Endodermal cell (in vitro differentiated cells): ENCODE measurements at regions not wholly inside any gene's neighbourhood (a gene's known extent, or its start where the extent isn't known, plus 50 kb on each side); places are given as distances from the start of the nearest gene placed in this dataset.
"Not testable (repeated sequence)": the region's sequence is repeated elsewhere in the genome, so short reads cannot be mapped to it uniquely, and the experiment has no call there.

ENCODE experiments used
- DNase-seq: peaks from one replicate; pipeline ENCODE4 v3.0.0-alpha.2; 2017
- H3K27ac ChIP-seq: 2 replicates; pipeline ENCODE4 v1.5.1; 2013; ENCODE audit warnings: mild to moderate bottlenecking, low read depth, low read length, moderate library complexity
- H3K27me3 ChIP-seq: 2 replicates; pipeline ENCODE4 v1.6.1; 2013; ENCODE audit warnings: mild to moderate bottlenecking, low read length, moderate library complexity; ENCODE audit not compliant: insufficient read depth, control insufficient read depth, poor library complexity, severe bottlenecking
- H3K36me3 ChIP-seq: 2 replicates; pipeline ENCODE4 v1.7.0; 2013; ENCODE audit warnings: mild to moderate bottlenecking, low read length, moderate library complexity; ENCODE audit not compliant: control insufficient read depth, insufficient read depth
- H3K4me1 ChIP-seq: one replicate; pipeline ENCODE4 v1.7.0; 2013; ENCODE audit warnings: low read length; ENCODE audit not compliant: control insufficient read depth, insufficient read depth
- H3K4me3 ChIP-seq: 2 replicates; pipeline ENCODE4 v1.5.1; 2013; ENCODE audit warnings: mild to moderate bottlenecking, low read length, moderate library complexity
- H3K9ac ChIP-seq: 2 replicates; pipeline ENCODE4 v1.6.1; 2013; ENCODE audit warnings: mild to moderate bottlenecking, low read length, moderate library complexity; ENCODE audit not compliant: poor library complexity, severe bottlenecking; ENCODE audit errors: extremely low read depth
- H3K9me3 ChIP-seq: 2 replicates; pipeline ENCODE4 v1.6.1; 2013; ENCODE audit warnings: mild to moderate bottlenecking, low read length, moderate library complexity; ENCODE audit not compliant: control insufficient read depth
- H3K27ac Mint-ChIP-seq: 2 replicates; pipeline ENCODE4 v1.8.0; 2020; ENCODE audit warnings: mixed read lengths
- H3K27me3 Mint-ChIP-seq: 2 replicates; pipeline ENCODE4 v1.8.0; 2021; ENCODE audit warnings: mild to moderate bottlenecking, mixed read lengths; ENCODE audit not compliant: insufficient read depth
- H3K36me3 Mint-ChIP-seq: 2 replicates; pipeline ENCODE4 v1.8.0; 2020; ENCODE audit warnings: low read depth, mixed read lengths
- H3K4me1 Mint-ChIP-seq: 2 replicates; pipeline ENCODE4 v1.8.0; 2020; ENCODE audit warnings: mixed read lengths
- H3K4me3 Mint-ChIP-seq: 2 replicates; pipeline ENCODE4 v1.8.0; 2020; ENCODE audit warnings: mild to moderate bottlenecking, moderate library complexity, mixed read lengths
- H3K9me3 Mint-ChIP-seq: 2 replicates; pipeline ENCODE4 v1.8.0; 2020; ENCODE audit warnings: mild to moderate bottlenecking, mixed read lengths
- CTCF ChIP-seq: fragments of 200-600 bp; sonication (generic); conservative IDR thresholded peaks from 2 replicates; pipeline ENCODE4 v1.5.0; 2021; ENCODE audit warnings: antibody characterized with exemption, mild to moderate bottlenecking
- WGBS, 2 experiments: methylation state at CpG; one replicate each; pipeline versions ENCODE4 v1.1.5 to v1.1.7; 2013; ENCODE audit warnings: missing lambda C conversion rate in 2 of 2, mixed read lengths in 1 of 2; ENCODE audit not compliant: insufficient coverage in 1 of 2, insufficient read length in 1 of 2; 5-methylcytosine and 5-hydroxymethylcytosine counted together

- Histone ChIP-seq H3K9me3 (peaks cover 5% of the 10 kb centered on the region), H3K9ac (no peak overlapping the region), H3K4me3 (no peak overlapping the region), H3K4me1 (no peaks in the 10 kb centered on the region), H3K27ac (no peak overlapping the region), H3K36me3 (no peaks in the 10 kb centered on the region), H3K27me3 (no peaks in the 10 kb centered on the region)
- Mint-ChIP-seq H3K36me3 (no peaks in the 10 kb centered on the region), H3K27ac (no peak overlapping the region), H3K27me3 (no peaks in the 10 kb centered on the region), H3K4me3 (no peak overlapping the region), H3K9me3 (peaks cover 4% of the 10 kb centered on the region), H3K4me1 (no peaks in the 10 kb centered on the region)
- no peak for DNase-seq
- TF ChIP-seq CTCF = no peak
Measured at GRCh38 chr14:45940318-45940717, 687.3 kb upstream of the MIS18BP1 start.

GRCh38 chr14:45939572-45939971, 686.6 kb upstream of the MIS18BP1 start:
- H3K4me3 ChIP-seq = no peak overlapping the region
- Mint-ChIP-seq H3K27me3 (no peaks in the 10 kb centered on the region), H3K4me3 (no peak overlapping the region), H3K27ac (no peak overlapping the region), H3K4me1 (no peaks in the 10 kb centered on the region), H3K9me3 (peaks cover 11% of the 10 kb centered on the region), H3K36me3 (no peaks in the 10 kb centered on the region)
- H3K9ac ChIP-seq = no peak overlapping the region
- no peaks in the 10 kb centered on the region for H3K36me3 ChIP-seq
- no peak for DNase-seq
- H3K27ac ChIP-seq = no peak overlapping the region
- no peak for TF ChIP-seq CTCF
- H3K9me3 ChIP-seq = peaks cover 5% of the 10 kb centered on the region
- no peaks in the 10 kb centered on the region for H3K4me1 ChIP-seq
- no peaks in the 10 kb centered on the region for H3K27me3 ChIP-seq

- not testable (repeated sequence) for H3K36me3 Mint-ChIP-seq, H3K4me1 Mint-ChIP-seq
- WGBS, 2 experiments = 82 to 90% methylated on average over 2 to 3 of the region's 3 CpGs
Measured at GRCh38 chr14:45919995-45920394, 667.0 kb upstream of the MIS18BP1 start.

GRCh38 chr14:45916340-45916953, 663.4 kb upstream of the MIS18BP1 start:
- TF ChIP-seq CTCF = no peak
- H3K4me1 ChIP-seq = no peaks in the 10 kb centered on the region
- H3K4me1 Mint-ChIP-seq = no peaks in the 10 kb centered on the region

More at GRCh38 chr14:45919995-45920394, 667.0 kb upstream of the MIS18BP1 start:
- not testable (repeated sequence) for H3K27ac ChIP-seq, H3K9me3 ChIP-seq, H3K9ac ChIP-seq, H3K27me3 Mint-ChIP-seq, H3K4me3 ChIP-seq, DNase-seq, H3K27ac Mint-ChIP-seq, H3K4me1 ChIP-seq, H3K27me3 ChIP-seq, H3K36me3 ChIP-seq, H3K4me3 Mint-ChIP-seq, H3K9me3 Mint-ChIP-seq

More at GRCh38 chr14:45916340-45916953, 663.4 kb upstream of the MIS18BP1 start:
- H3K27me3 Mint-ChIP-seq = no peaks in the 10 kb centered on the region
- H3K27ac Mint-ChIP-seq = no peak overlapping the region
- Histone ChIP-seq H3K9ac (no peak overlapping the region), H3K36me3 (no peaks in the 10 kb centered on the region), H3K27ac (no peak overlapping the region), H3K4me3 (no peak overlapping the region), H3K9me3 (peaks cover 7% of the 10 kb centered on the region), H3K27me3 (no peaks in the 10 kb centered on the region)
- no peak overlapping the region for H3K4me3 Mint-ChIP-seq
- no peaks in the 10 kb centered on the region for H3K36me3 Mint-ChIP-seq
- DNase-seq = no peak
- WGBS, 2 experiments = 82 to 88% methylated on average over 2 to 3 of the region's 3 CpGs
- H3K9me3 Mint-ChIP-seq = peaks cover 2% of the 10 kb centered on the region
